GM12878 (cell line): ENCODE measurements at regions not wholly inside any gene's neighbourhood (a gene's known extent, or its start where the extent isn't known, plus 50 kb on each side); places are given as distances from the start of the nearest gene placed in this dataset.

Experiments used
- ATAC-seq: fragments of 200-7000 bp; cut with Tn5 transposase; 3 replicates; pipeline ENCODE4 v1.9.1; 2020; ENCODE audit warnings: mild to moderate bottlenecking, moderate library complexity
- BruUV-seq: library from RNA; stranded (reverse); fragments of 400-500 nt; replicated peaks from 2 replicates; lab custom pipeline; 2021; lab: Mats Ljungman, UMichigan
- CTCF ChIA-PET: fragments of 300-600 bp; sonication (Branson Sonifier 250); formaldehyde crosslinking; extraction: SDS; loops from one replicate; lab custom pipeline; 2021; ENCODE audit warnings: inconsistent platforms; lab: Yijun Ruan, JAX
- POLR2A ChIA-PET: fragments of 350-600 bp; formaldehyde crosslinking; extraction: SDS; loops from one replicate; lab custom pipeline; 2021; ENCODE audit warnings: inconsistent platforms; lab: Charles Lee
- RAD21 ChIA-PET: fragments of 300-600 bp; sonication (Branson Sonifier 250); formaldehyde crosslinking; loops from one replicate; lab custom pipeline; 2023; ENCODE audit warnings: antibody characterized with exemption; ENCODE audit not compliant: unreplicated experiment; lab: Charles Lee
- SMC1A ChIA-PET: fragments of 300-600 bp; sonication (Branson Sonifier 250); formaldehyde crosslinking; loops from one replicate; lab custom pipeline; 2023; ENCODE audit not compliant: unreplicated experiment, uncharacterized antibody; lab: Charles Lee
- DNase-seq: peaks from one replicate; pipeline ENCODE4 v3.0.0-alpha.2; 2011; ENCODE audit warnings: low read depth, low spot score
- FAIRE-seq: peaks from 3 replicates; lab custom pipeline; 2011; peaks lifted over from hg19 to GRCh38; lab: Jason Lieb, UNC
- H2AFZ ChIP-seq: 2 replicates; pipeline ENCODE4 v1.6.0; 2011; ENCODE audit warnings: low read depth, low read length, control low read depth; ENCODE audit not compliant: control insufficient read depth
- H3K27ac ChIP-seq: 2 replicates; pipeline ENCODE4 v1.5.1; 2011; ENCODE audit warnings: control low read depth; ENCODE audit not compliant: control insufficient read depth, insufficient read depth
- H3K27me3 ChIP-seq, 2 experiments: replicated peaks in 1 of 2; 2 replicates each; pipeline versions ENCODE4 v1.6.0 to v1.6.1; 2011; ENCODE audit warnings: low read length in 1 of 2; ENCODE audit not compliant: control insufficient read depth in 2 of 2, insufficient read depth in 2 of 2
- H3K36me3 ChIP-seq, 2 experiments: 2 replicates each; pipeline ENCODE4 v1.5.1; 2011; ENCODE audit warnings: low read length in 1 of 2; ENCODE audit not compliant: control insufficient read depth in 2 of 2, insufficient read depth in 2 of 2
- H3K4me1 ChIP-seq: 2 replicates; pipeline ENCODE4 v1.6.1; 2011; ENCODE audit warnings: mild to moderate bottlenecking, low read length, moderate library complexity, mixed read lengths; ENCODE audit not compliant: control insufficient read depth, insufficient read depth
- H3K4me2 ChIP-seq: 2 replicates; pipeline ENCODE4 v1.6.0; 2011; ENCODE audit warnings: control low read depth; ENCODE audit not compliant: control insufficient read depth, insufficient read depth
- H3K4me3 ChIP-seq: fragments of 200-600 bp; sonication (generic); 2 replicates; pipeline ENCODE4 v1.5.1; 2016
- H3K79me2 ChIP-seq: 2 replicates; pipeline ENCODE4 v1.6.0; 2011; ENCODE audit warnings: low read length; ENCODE audit not compliant: control insufficient read depth, insufficient read depth
- H3K9ac ChIP-seq: 2 replicates; pipeline ENCODE4 v1.8.0; 2011; ENCODE audit warnings: low read length, control low read depth, mixed read lengths; ENCODE audit not compliant: control insufficient read depth, insufficient read depth
- H3K9me3 ChIP-seq: replicated peaks from 3 replicates; pipeline ENCODE4 v1.5.1; 2011; ENCODE audit warnings: mild to moderate bottlenecking, low read length; ENCODE audit not compliant: control insufficient read depth, insufficient read depth
- H4K20me1 ChIP-seq: 2 replicates; pipeline ENCODE4 v1.6.0; 2011; ENCODE audit not compliant: control insufficient read depth, insufficient read depth
- ESRRA ChIP-seq: IDR thresholded peaks from 2 replicates; pipeline ENCODE4 v1.6.1; 2012; ENCODE audit warnings: mild to moderate bottlenecking, low read length, improper control_type of control experiment
- HDAC2 ChIP-seq: fragments of 200-600 bp; sonication (generic); IDR thresholded peaks from 2 replicates; pipeline ENCODE4 v1.6.1; 2017
- HDGF ChIP-seq: fragments of 450-650 bp; IDR thresholded peaks from 2 replicates; pipeline ENCODE4 v1.6.1; 2016; ENCODE audit warnings: antibody characterized with exemption
- NR2C2 ChIP-seq: IDR thresholded peaks from 2 replicates; pipeline ENCODE4 v1.6.1; 2011; ENCODE audit warnings: borderline replicate concordance, low read depth; ENCODE audit not compliant: control insufficient read depth, insufficient read length
- PAX8 ChIP-seq: fragments of 450-650 bp; IDR thresholded peaks from 2 replicates; pipeline ENCODE4 v1.6.1; 2017; ENCODE audit warnings: mild to moderate bottlenecking, moderate library complexity
- RBBP5 ChIP-seq: fragments of 200-600 bp; sonication (generic); conservative IDR thresholded peaks from 2 replicates; pipeline ENCODE4 v1.6.1; 2016
- TARDBP ChIP-seq: IDR thresholded peaks from 2 replicates; pipeline ENCODE4 v1.6.1; 2016; ENCODE audit warnings: borderline replicate concordance
- TCF12 ChIP-seq: IDR thresholded peaks from 2 replicates; pipeline ENCODE4 v1.6.1; 2011; ENCODE audit warnings: low read depth, mild to moderate bottlenecking, low read length
- ZNF687 ChIP-seq: fragments of 450-650 bp; IDR thresholded peaks from 2 replicates; pipeline ENCODE4 v1.6.1; 2017; ENCODE audit warnings: mild to moderate bottlenecking, moderate library complexity
- WGBS: methylation state at CpG from one replicate; pipeline ENCODE4 v1.1.6; 2016; ENCODE audit warnings: low lambda C conversion rate; ENCODE audit not compliant: insufficient replicate concordance, insufficient coverage; ENCODE audit errors: missing lambda C conversion rate; 5-methylcytosine and 5-hydroxymethylcytosine counted together
- in situ Hi-C: fragments of 300-500 bp; cut with MboI; formaldehyde crosslinking; loops from 9 replicates; pipeline ENCODE4 v1.14.3; 2018; ENCODE audit warnings: mixed read lengths
- intact Hi-C: fragments of 100-400 bp; cut with micrococcal nuclease; formaldehyde crosslinking; loops from one replicate; pipeline ENCODE4 v1.14.2; 2022; ENCODE audit not compliant: unreplicated experiment

GRCh38 chr3:56952061-56952460 is 108.4 kb upstream of the SPATA12 start:
- ChIA-PET SMC1A (no interaction called here), POLR2A (no interaction called here), RAD21 (interaction anchor here (0.7 kb wide), 1 partner anchor 85 kb away, joined by 3 read pairs; no protein-coding TSS in a partner anchor), CTCF (interaction anchor here (1.2 kb wide), 1 partner anchor 10 kb away, joined by 4 read pairs; no protein-coding TSS in a partner anchor)
- Histone ChIP-seq H3K27me3 (no peaks in the 10 kb centered on the region), H3K27ac (no peak overlapping the region), H2AFZ (no peak overlapping the region), H3K4me2 (no peak overlapping the region), H3K36me3 (no peaks in the 10 kb centered on the region), H3K9ac (no peak overlapping the region), H4K20me1 (no peaks in the 10 kb centered on the region), H3K9me3 (no peaks in the 10 kb centered on the region; the same call in 2 of the 3 replicates), H3K4me1 (no peaks in the 10 kb centered on the region), H3K79me2 (no peaks in the 10 kb centered on the region), H3K4me3 (no peak overlapping the region)
- no TSS peak for BruUV-seq
- WGBS, result 22% methylated on average over 1 of the region's 1 CpG
- in situ Hi-C loops (no loop called here), intact Hi-C loops (no loop called here)
- no peak for TF ChIP-seq TCF12
- no peak for TF ChIP-seq ZNF687
- TF ChIP-seq RBBP5, result no peak
- TF ChIP-seq ESRRA, result no peak
- no peak for TF ChIP-seq NR2C2
- TF ChIP-seq TARDBP, result no peak
- TF ChIP-seq HDAC2, result no peak
- TF ChIP-seq HDGF, result no peak
- no peak for TF ChIP-seq PAX8
- no peak for DNase-seq
- FAIRE-seq, result no peak
- no peak for ATAC-seq
